GM18507 (cell line): ENCODE measurements at regions not wholly inside any gene's neighbourhood (a gene's known extent, or its start where the extent isn't known, plus 50 kb on each side); places are given as distances from the start of the nearest gene placed in this dataset.

Source experiments
- DNase-seq: peaks from one replicate; pipeline ENCODE4 v3.0.0; 2011; ENCODE audit warnings: low read depth; ENCODE audit not compliant: insufficient read length; ENCODE audit errors: extremely low spot score
- FAIRE-seq: peaks from 2 replicates; lab custom pipeline; 2011; peaks lifted over from hg19 to GRCh38; lab: Jason Lieb, UNC

GRCh38 chr10:121087688-121088087 is 236.5 kb downstream of the WDR11 start:
- DNase-seq = no peak
- FAIRE-seq = no peak

- no peak for FAIRE-seq
- no peak for DNase-seq
Measured at GRCh38 chr10:121088524-121088923, 237.4 kb downstream of the WDR11 start.

- no peak for FAIRE-seq
- no peak for DNase-seq
Measured at GRCh38 chr10:121089434-121089833, 238.3 kb downstream of the WDR11 start.

- no peak for DNase-seq
- no peak for FAIRE-seq
Measured at GRCh38 chr10:121091961-121092719, 241.0 kb downstream of the WDR11 start.

GRCh38 chr10:121092720-121093095 is 241.5 kb downstream of the WDR11 start:
- no peak for DNase-seq
- no peak for FAIRE-seq

GRCh38 chr10:121096617-121097431 is 245.7 kb downstream of the WDR11 start:
- no peak for FAIRE-seq
- no peak for DNase-seq

- FAIRE-seq = no peak
- DNase-seq = no peak
Measured at GRCh38 chr10:121098211-121098610, 247.0 kb downstream of the WDR11 start.

GRCh38 chr10:121098751-121099150 is 247.6 kb downstream of the WDR11 start:
- FAIRE-seq = no peak
- DNase-seq = no peak

- FAIRE-seq = no peak
- DNase-seq = no peak
Measured at GRCh38 chr10:121099181-121099580, 248.0 kb downstream of the WDR11 start.

- no peak for FAIRE-seq
- DNase-seq = no peak
Measured at GRCh38 chr10:121099592-121099991, 248.4 kb downstream of the WDR11 start.

GRCh38 chr10:121101561-121101960 is 250.4 kb downstream of the WDR11 start:
- FAIRE-seq = no peak
- DNase-seq = no peak

- FAIRE-seq (no peak), DNase-seq (no peak)
Measured at GRCh38 chr10:121102706-121103105, 251.5 kb downstream of the WDR11 start.

GRCh38 chr10:121104476-121105111 is 253.4 kb downstream of the WDR11 start:
- no peak for DNase-seq
- no peak for FAIRE-seq

GRCh38 chr10:121106611-121107010 is 255.4 kb downstream of the WDR11 start:
- DNase-seq = no peak
- FAIRE-seq = no peak

GRCh38 chr10:121108051-121108450 is 256.9 kb downstream of the WDR11 start:
- DNase-seq = no peak
- no peak for FAIRE-seq

- DNase-seq (no peak), FAIRE-seq (no peak)
Measured at GRCh38 chr10:121110369-121110768, 259.2 kb downstream of the WDR11 start.

- no peak for FAIRE-seq
Measured at GRCh38 chr10:121112136-121112535, 261.0 kb downstream of the WDR11 start.

GRCh38 chr10:121112579-121113384 is 261.6 kb downstream of the WDR11 start:
- no peak for DNase-seq
- no peak for FAIRE-seq

More at GRCh38 chr10:121112136-121112535, 261.0 kb downstream of the WDR11 start:
- no peak for DNase-seq

GRCh38 chr10:121113385-121113696 is 262.2 kb downstream of the WDR11 start:
- DNase-seq = no peak
- FAIRE-seq = no peak

- FAIRE-seq (no peak), DNase-seq (no peak)
Measured at GRCh38 chr10:121113911-121114310, 262.7 kb downstream of the WDR11 start.
